ENCODE measurements at regions not wholly inside any gene's neighbourhood (a gene's known extent, or its start where the extent isn't known, plus 50 kb on each side); places are given as distances from the start of the nearest gene placed in this dataset.

DNA sequence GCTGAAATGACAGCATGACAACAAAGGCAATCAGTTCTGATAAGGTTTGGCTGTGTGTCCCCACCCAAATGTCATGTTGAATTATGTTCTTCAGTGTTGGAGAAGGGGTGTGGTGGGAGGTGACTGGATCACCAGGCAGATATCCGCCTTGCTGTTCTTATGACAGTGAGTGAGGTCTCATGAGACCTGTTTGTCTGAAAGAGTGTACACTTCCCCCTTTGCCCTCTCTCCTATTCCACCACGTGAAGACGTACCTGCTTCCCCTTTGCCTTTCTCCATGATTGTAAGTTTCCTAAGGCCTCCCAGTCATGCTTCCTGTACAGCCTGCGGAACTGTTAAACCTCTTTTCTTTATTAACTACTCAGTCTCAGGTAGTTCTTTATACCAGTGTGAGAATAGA lies 553.0 kb downstream of the DCDC2C start:
- no peak for DNase-seq (ENCODE audit: insufficient read length, low spot score)
- TF ChIP-seq, protein P1, sequence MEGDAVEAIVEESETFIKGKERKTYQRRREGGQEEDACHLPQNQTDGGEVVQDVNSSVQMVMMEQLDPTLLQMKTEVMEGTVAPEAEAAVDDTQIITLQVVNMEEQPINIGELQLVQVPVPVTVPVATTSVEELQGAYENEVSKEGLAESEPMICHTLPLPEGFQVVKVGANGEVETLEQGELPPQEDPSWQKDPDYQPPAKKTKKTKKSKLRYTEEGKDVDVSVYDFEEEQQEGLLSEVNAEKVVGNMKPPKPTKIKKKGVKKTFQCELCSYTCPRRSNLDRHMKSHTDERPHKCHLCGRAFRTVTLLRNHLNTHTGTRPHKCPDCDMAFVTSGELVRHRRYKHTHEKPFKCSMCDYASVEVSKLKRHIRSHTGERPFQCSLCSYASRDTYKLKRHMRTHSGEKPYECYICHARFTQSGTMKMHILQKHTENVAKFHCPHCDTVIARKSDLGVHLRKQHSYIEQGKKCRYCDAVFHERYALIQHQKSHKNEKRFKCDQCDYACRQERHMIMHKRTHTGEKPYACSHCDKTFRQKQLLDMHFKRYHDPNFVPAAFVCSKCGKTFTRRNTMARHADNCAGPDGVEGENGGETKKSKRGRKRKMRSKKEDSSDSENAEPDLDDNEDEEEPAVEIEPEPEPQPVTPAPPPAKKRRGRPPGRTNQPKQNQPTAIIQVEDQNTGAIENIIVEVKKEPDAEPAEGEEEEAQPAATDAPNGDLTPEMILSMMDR (IDR thresholded peaks at IDR 0.05; ENCODE audit: insufficient read depth, missing control alignments): no peak
- no peak for FAIRE-seq

GRCh38 chr2:4258563-4258962 lies 555.2 kb downstream of the DCDC2C start:
- TF ChIP-seq, protein P1 (IDR thresholded peaks at IDR 0.05; ENCODE audit: insufficient read depth, missing control alignments): no peak
- DNase-seq (ENCODE audit: insufficient read length, low spot score) (no peak), FAIRE-seq (no peak)

- FAIRE-seq: no peak
- TF ChIP-seq, protein P1 (IDR thresholded peaks at IDR 0.05; ENCODE audit: insufficient read depth, missing control alignments): no peak
- no peak for DNase-seq (ENCODE audit: insufficient read length, low spot score)
Measured at GRCh38 chr2:4265936-4266335, 562.6 kb downstream of the DCDC2C start.

GRCh38 chr2:4269885-4270284 lies 566.5 kb downstream of the DCDC2C start:
- TF ChIP-seq, protein P1 (IDR thresholded peaks at IDR 0.05; ENCODE audit: insufficient read depth, missing control alignments): no peak
- DNase-seq (ENCODE audit: insufficient read length, low spot score): no peak
- no peak for FAIRE-seq

DNA sequence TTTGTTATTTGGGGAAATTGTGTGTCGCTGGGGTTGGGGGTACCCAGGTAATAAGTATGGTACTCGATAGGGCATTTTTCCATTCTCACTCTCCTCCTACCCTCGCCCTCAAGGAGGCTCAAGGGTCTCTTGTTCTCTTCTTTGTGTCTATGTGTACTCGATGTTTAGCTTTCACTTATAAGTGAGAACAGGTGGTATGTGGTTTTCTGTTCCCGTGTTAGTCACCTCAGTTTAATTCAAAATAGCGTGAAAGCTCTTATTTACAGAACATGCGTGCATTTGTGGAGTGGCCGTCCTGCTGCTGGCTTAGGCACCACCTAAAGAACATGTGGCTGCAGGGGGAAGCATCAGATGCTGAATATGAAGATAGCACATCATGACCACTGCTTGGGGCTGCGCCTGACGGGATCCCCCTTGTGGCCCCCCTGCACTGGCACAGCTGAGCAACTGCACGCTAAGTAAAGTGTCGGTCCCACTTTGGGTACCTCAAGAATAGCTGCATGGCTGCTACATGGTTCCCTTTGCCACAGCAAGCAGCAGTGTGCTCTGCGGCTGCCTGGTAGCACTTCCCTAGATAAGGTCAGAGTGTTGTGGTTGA lies 569.0 kb downstream of the DCDC2C start:
- DNase-seq (ENCODE audit: insufficient read length, low spot score): no peak
- TF ChIP-seq, protein P1 (IDR thresholded peaks at IDR 0.05; ENCODE audit: insufficient read depth, missing control alignments): no peak
- FAIRE-seq: no peak

DNA sequence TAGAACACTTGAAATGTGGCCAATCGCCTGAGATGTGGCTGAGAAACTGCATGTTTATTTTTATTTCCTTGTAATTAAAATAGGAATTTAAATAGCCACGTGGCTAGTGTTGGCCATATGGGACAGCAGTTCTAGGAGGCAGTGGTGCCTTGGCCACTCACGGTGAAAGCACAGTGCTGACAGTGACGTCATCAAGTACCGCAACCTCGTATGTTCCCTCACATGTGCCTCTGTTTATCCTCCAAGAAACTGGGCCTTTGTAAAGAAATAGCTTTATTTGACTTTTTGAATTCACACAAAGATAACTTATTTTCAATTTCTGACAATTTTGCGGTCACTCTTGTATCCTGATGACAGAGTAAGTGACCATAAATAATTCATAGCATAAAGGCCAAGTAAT lies 575.0 kb downstream of the DCDC2C start:
- DNase-seq (ENCODE audit: insufficient read length, low spot score) (no peak), FAIRE-seq (no peak)
- TF ChIP-seq, protein P1 (IDR thresholded peaks at IDR 0.05; ENCODE audit: insufficient read depth, missing control alignments): no peak

DNA sequence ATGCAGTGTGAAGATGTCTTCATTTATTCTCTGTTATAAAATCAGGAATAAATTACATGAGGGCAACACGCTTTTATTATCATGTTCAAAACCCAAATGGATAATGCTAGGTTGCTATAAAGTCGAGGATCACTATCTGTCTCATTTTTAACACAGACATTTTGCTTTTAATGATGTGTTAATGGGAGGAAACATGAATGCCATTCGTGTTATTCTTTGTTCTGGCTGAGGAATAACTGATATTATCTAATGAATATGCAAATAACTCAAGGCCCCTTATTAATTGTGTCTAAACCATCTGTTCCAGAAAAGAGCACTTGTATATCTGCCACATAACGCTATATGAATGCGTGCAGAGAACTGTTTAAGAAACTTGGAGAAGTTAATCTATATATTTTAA lies 576.1 kb downstream of the DCDC2C start:
- TF ChIP-seq, protein P1 (IDR thresholded peaks at IDR 0.05; ENCODE audit: insufficient read depth, missing control alignments): no peak
- no peak for FAIRE-seq
- DNase-seq (ENCODE audit: insufficient read length, low spot score): no peak

All from D721Med (cell line).